ENCODE measurements at regions not wholly inside any gene's neighbourhood (a gene's known extent, or its start where the extent isn't known, plus 50 kb on each side); places are given as distances from the start of the nearest gene placed in this dataset.

DNA sequence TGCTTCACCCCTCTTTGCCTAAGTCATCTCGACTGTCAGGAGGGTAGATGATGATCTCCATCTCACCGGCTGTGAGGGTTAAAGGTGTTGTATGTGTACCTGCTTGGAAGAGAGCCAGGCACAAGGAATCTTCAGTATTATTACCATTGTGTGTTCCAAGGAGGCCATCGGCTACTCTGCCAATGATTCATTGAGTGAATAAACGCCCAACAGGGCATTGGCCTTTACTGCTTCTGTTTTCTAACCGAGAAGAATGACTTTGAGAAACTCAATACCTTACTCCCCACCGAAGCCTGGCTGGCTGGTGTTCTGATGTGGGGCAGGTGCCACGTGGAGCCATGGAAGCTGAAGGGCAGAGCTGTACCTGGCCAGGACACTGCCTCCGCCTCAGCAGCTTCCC lies 228.8 kb downstream of the SNX18 start:
- CTCF ChIA-PET, result no interaction called here
- no peaks in the 10 kb centered on the region for H3K9me3 Mint-ChIP-seq

DNA sequence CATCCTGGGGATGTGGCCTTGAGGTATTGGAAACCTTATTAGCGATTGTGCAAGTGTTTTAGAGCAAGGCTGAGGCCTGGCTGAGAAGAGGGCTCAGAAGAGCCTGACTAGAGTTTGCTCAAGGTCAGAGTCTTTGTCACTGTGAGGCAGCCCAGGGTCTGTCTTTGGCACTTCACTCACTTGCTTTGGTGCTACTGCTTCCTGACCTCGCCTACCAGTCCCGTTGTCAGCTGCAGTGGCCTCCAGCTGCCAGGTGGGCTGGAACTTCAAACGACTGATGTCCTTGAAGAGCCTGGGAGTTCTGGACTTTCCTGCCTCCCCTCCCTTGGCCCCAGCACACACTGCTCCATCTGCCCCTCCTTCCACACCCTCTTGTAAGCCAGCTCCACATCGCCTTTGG lies 228.0 kb downstream of the SNX18 start:
- H3K27ac Mint-ChIP-seq, result peak overlapping the region; percentile 36
- H3K36me3 Mint-ChIP-seq (ENCODE audit: low read depth), result no peaks in the 10 kb centered on the region
- ATAC-seq, result no peak
- ChIA-PET CTCF (interaction anchor here (0.9 kb wide), 1 partner anchor 34 kb away, joined by 3 read pairs; no protein-coding TSS in a partner anchor), POLR2A (no interaction called here)
- TF ChIP-seq, protein P1, sequence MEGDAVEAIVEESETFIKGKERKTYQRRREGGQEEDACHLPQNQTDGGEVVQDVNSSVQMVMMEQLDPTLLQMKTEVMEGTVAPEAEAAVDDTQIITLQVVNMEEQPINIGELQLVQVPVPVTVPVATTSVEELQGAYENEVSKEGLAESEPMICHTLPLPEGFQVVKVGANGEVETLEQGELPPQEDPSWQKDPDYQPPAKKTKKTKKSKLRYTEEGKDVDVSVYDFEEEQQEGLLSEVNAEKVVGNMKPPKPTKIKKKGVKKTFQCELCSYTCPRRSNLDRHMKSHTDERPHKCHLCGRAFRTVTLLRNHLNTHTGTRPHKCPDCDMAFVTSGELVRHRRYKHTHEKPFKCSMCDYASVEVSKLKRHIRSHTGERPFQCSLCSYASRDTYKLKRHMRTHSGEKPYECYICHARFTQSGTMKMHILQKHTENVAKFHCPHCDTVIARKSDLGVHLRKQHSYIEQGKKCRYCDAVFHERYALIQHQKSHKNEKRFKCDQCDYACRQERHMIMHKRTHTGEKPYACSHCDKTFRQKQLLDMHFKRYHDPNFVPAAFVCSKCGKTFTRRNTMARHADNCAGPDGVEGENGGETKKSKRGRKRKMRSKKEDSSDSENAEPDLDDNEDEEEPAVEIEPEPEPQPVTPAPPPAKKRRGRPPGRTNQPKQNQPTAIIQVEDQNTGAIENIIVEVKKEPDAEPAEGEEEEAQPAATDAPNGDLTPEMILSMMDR (IDR thresholded peaks at IDR 0.05), result no peak
- no peak for DNase-seq
- H3K27me3 Mint-ChIP-seq, result no peaks in the 10 kb centered on the region
- H3K4me1 Mint-ChIP-seq (ENCODE audit: low read depth), result peaks cover 21% of the 10 kb centered on the region
- H3K9me3 Mint-ChIP-seq, result no peaks in the 10 kb centered on the region
- intact Hi-C loops (cut with micrococcal nuclease), result no loop called here
- no peak overlapping the region for H3K4me3 Mint-ChIP-seq

More for the DNA sequence above, 228.8 kb downstream of the SNX18 start:
- H3K27me3 Mint-ChIP-seq, result no peaks in the 10 kb centered on the region
- no peaks in the 10 kb centered on the region for H3K36me3 Mint-ChIP-seq (ENCODE audit: low read depth)
- intact Hi-C loops (cut with micrococcal nuclease), result no loop called here
- DNase-seq, result no peak
- ATAC-seq, result no peak
- POLR2A ChIA-PET, result no interaction called here
- no peak overlapping the region for H3K27ac Mint-ChIP-seq
- TF ChIP-seq, protein P1 (IDR thresholded peaks at IDR 0.05), result no peak
- H3K4me1 Mint-ChIP-seq (ENCODE audit: low read depth), result peaks cover 21% of the 10 kb centered on the region
- no peak overlapping the region for H3K4me3 Mint-ChIP-seq

DNA sequence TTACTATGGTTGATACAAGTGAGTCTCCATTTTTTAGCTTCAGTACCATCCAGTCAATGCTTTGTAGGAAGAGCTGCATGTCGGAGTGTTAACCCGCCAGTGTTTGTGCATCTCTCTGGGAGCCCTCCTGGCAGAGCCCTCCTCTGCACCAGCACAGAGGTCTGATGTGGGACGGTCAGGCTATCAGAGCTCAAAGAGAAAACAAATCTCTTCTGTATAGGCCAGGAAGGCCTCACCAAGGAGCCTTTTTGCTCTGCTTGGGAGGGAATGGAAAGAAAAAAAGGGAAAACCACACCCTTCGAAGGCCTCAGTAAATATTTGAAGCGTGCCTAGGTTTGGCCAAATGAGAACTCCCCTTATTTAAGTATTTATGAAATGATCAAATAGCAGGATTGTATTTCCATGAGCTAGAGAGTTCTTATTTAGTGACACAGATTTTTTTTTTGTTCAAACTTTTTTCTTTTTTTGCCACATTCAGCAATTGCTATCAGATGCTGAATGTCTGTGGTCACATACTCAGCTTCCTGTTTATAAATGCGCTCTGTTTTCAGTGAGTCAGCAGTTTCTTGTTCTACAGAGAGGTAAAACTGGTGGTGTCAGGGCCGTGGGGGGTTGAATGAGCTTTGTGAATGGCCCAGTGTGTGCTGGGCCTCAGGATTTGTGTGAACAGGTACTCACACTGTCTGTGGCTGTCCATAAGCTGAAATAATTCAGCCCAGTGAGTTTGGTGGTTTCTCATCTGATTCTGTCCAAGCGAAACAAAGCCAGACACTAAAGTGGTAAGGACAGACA lies 226.6 kb downstream of the SNX18 start:
- H3K4me1 Mint-ChIP-seq (ENCODE audit: low read depth), result peaks cover 21% of the 10 kb centered on the region
- peak overlapping the region; percentile 78 for H3K27ac Mint-ChIP-seq
- ATAC-seq, result peak; percentile 89
- no peaks in the 10 kb centered on the region for H3K36me3 Mint-ChIP-seq (ENCODE audit: low read depth)
- H3K4me3 Mint-ChIP-seq, result no peak overlapping the region
- DNase-seq, result peak; percentile 67
- POLR2A ChIA-PET, result interaction anchor here (0.6 to 1.5 kb wide), 5 partner anchors 13 to 1867 kb away, joined by 3 read pairs; no protein-coding TSS in a partner anchor
- TF ChIP-seq, protein P1 (IDR thresholded peaks at IDR 0.05), result no peak
- H3K27me3 Mint-ChIP-seq, result no peaks in the 10 kb centered on the region
- no peaks in the 10 kb centered on the region for H3K9me3 Mint-ChIP-seq
- CTCF ChIA-PET, result interaction anchor here (0.6 to 1.3 kb wide), 8 partner anchors 11 to 254 kb away, joined by 3 to 5 read pairs (median 3); no protein-coding TSS in a partner anchor
- intact Hi-C loops (cut with micrococcal nuclease), result no loop called here

DNA sequence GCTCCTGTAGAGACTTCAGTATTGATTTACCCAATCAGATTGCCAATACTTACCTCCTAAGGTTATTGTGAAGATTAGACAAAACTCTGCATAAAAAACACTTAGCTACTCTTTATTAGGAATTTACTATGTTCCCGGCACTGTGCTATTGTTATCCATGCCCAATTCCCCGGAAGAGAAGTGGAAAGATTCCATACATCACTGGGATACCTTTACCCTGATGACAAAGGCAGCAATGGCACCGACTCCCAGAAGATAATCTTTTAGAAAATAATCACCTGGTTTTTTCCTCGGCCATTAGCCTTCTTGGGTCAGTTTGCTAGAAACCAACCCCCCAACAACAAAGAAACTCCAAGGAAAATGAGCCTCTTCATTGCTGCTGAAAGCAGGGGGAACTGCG lies 226.0 kb downstream of the SNX18 start:
- Mint-ChIP-seq H3K27ac (no peak overlapping the region), H3K9me3 (no peaks in the 10 kb centered on the region), H3K27me3 (peaks cover under 1% of the 10 kb centered on the region), H3K4me1 (ENCODE audit: low read depth) (peaks cover 23% of the 10 kb centered on the region), H3K36me3 (ENCODE audit: low read depth) (no peaks in the 10 kb centered on the region), H3K4me3 (no peak overlapping the region)
- intact Hi-C loops (cut with micrococcal nuclease), result no loop called here
- TF ChIP-seq, protein P1 (IDR thresholded peaks at IDR 0.05), result no peak
- ChIA-PET CTCF (interaction anchor here (0.6 to 1.3 kb wide), 5 partner anchors 10 to 254 kb away, joined by 3 to 5 read pairs (median 3); no protein-coding TSS in a partner anchor), POLR2A (interaction anchor here (0.6 to 0.9 kb wide), 2 partner anchors 158 to 1867 kb away, joined by 3 read pairs; no protein-coding TSS in a partner anchor)
- ATAC-seq (no peak), DNase-seq (no peak)

DNA sequence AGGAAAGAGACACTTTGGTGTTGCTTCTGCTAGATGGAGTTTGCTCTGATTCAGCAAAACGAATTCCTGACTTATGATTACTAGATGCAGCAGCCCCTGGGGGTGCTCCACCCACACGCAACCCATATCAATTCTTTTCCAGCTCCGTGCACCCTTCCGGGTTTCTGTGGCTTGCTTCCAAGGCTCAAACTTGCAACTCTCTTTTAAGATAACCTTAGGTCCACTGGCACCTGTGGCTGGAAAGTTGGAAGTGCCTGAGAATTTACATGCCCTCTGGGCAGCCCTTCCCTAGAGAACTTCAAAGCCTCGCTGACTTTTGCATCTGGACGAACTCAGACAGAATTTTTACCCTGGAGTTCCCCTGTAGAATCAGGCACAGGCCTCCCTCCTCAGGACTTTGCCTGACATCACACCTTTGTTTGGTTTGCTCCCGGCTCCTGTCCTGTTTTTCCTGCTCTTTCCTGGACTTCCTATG lies 224.9 kb downstream of the SNX18 start:
- ChIA-PET POLR2A (no interaction called here), CTCF (interaction anchor here (1.3 kb wide), 1 partner anchor 18 kb away, joined by 3 read pairs; no protein-coding TSS in a partner anchor)
- Mint-ChIP-seq H3K27ac (no peak overlapping the region), H3K4me1 (ENCODE audit: low read depth) (peaks cover 26% of the 10 kb centered on the region), H3K27me3 (peaks cover 3% of the 10 kb centered on the region), H3K4me3 (no peak overlapping the region), H3K36me3 (ENCODE audit: low read depth) (no peaks in the 10 kb centered on the region), H3K9me3 (no peaks in the 10 kb centered on the region)
- intact Hi-C loops (cut with micrococcal nuclease), result no loop called here
- DNase-seq (no peak), ATAC-seq (no peak)
- TF ChIP-seq, protein P1 (IDR thresholded peaks at IDR 0.05), result no peak

All from activated CD8-positive, alpha-beta T cell treated with anti-CD3 and anti-CD28 coated beads for 36 hours (primary cell).